Eye (tissue), 1 donor: ENCODE measurements at regions not wholly inside any gene's neighbourhood (a gene's known extent, or its start where the extent isn't known, plus 50 kb on each side); places are given as distances from the start of the nearest gene placed in this dataset.

ENCODE experiments used
- DNase-seq: peaks from one replicate; pipeline ENCODE4 v3.0.0-alpha.2; 2015

- DNase-seq: no peak
These were observed 163.4 kb upstream of the OGFRL1 start for GRCh38 chr6:71125216-71125615.

- no peak for DNase-seq
These were observed 162.1 kb upstream of the OGFRL1 start for GRCh38 chr6:71126506-71126905.

- no peak for DNase-seq
These were observed 161.2 kb upstream of the OGFRL1 start for GRCh38 chr6:71127374-71127773.

GRCh38 chr6:71130277-71130676, 158.3 kb upstream of the OGFRL1 start:
- DNase-seq: peak; percentile 46

- DNase-seq: no peak
These were observed 153.5 kb upstream of the OGFRL1 start for GRCh38 chr6:71134929-71135642.

GRCh38 chr6:71137973-71138372, 150.6 kb upstream of the OGFRL1 start:
- no peak for DNase-seq

GRCh38 chr6:71138376-71138775, 150.2 kb upstream of the OGFRL1 start:
- DNase-seq: no peak

GRCh38 chr6:71139249-71139648, 149.4 kb upstream of the OGFRL1 start:
- no peak for DNase-seq

- DNase-seq: peak; percentile 53
These were observed 134.8 kb upstream of the OGFRL1 start for GRCh38 chr6:71153755-71154325.

- DNase-seq: no peak
These were observed 131.3 kb upstream of the OGFRL1 start for GRCh38 chr6:71157345-71157744.

- no peak for DNase-seq
These were observed 123.7 kb upstream of the OGFRL1 start for GRCh38 chr6:71164890-71165289.

- no peak for DNase-seq
These were observed 120.3 kb upstream of the OGFRL1 start for GRCh38 chr6:71168233-71168765.

GRCh38 chr6:71171497-71172070, 117.0 kb upstream of the OGFRL1 start:
- no peak for DNase-seq

GRCh38 chr6:71179249-71179885, 109.2 kb upstream of the OGFRL1 start:
- no peak for DNase-seq

GRCh38 chr6:71181565-71181964, 107.0 kb upstream of the OGFRL1 start:
- no peak for DNase-seq

GRCh38 chr6:71187141-71187540, 101.5 kb upstream of the OGFRL1 start:
- no peak for DNase-seq

GRCh38 chr6:71190809-71191208, 97.8 kb upstream of the OGFRL1 start:
- DNase-seq: peak; percentile 47

GRCh38 chr6:71194724-71195123, 93.9 kb upstream of the OGFRL1 start:
- DNase-seq: no peak

GRCh38 chr6:71197267-71197666, 91.3 kb upstream of the OGFRL1 start:
- DNase-seq: no peak

- DNase-seq: no peak
These were observed 90.8 kb upstream of the OGFRL1 start for GRCh38 chr6:71197780-71198179.

- no peak for DNase-seq
These were observed 89.7 kb upstream of the OGFRL1 start for GRCh38 chr6:71198908-71199307.

- no peak for DNase-seq
These were observed 88.9 kb upstream of the OGFRL1 start for GRCh38 chr6:71199736-71200135.

GRCh38 chr6:71203206-71203605, 85.4 kb upstream of the OGFRL1 start:
- DNase-seq: no peak

- DNase-seq: no peak
These were observed 83.9 kb upstream of the OGFRL1 start for GRCh38 chr6:71204741-71205140.
